GM20000 (cell line): ENCODE measurements at regions not wholly inside any gene's neighbourhood (a gene's known extent, or its start where the extent isn't known, plus 50 kb on each side); places are given as distances from the start of the nearest gene placed in this dataset.

Source experiments
- DNase-seq: peaks from one replicate; pipeline ENCODE4 v3.0.0; 2012; ENCODE audit warnings: low spot score
- CTCF ChIP-seq: IDR thresholded peaks from 2 replicates; pipeline ENCODE4 v1.5.1; 2012; ENCODE audit warnings: mild to moderate bottlenecking, control low read depth; ENCODE audit errors: extremely low read depth, missing control alignments

GRCh38 chr18:46266473-46266872 is 162.3 kb downstream of the HAUS1 start:
- TF ChIP-seq CTCF = no peak
- DNase-seq = no peak

GRCh38 chr18:46268671-46269070 is 164.5 kb downstream of the HAUS1 start:
- TF ChIP-seq CTCF = no peak
- DNase-seq = no peak

- TF ChIP-seq CTCF = no peak
- no peak for DNase-seq
Measured at GRCh38 chr18:46269275-46269674, 165.1 kb downstream of the HAUS1 start.

GRCh38 chr18:46271488-46271887 is 167.3 kb downstream of the HAUS1 start:
- no peak for TF ChIP-seq CTCF

GRCh38 chr18:46273861-46274260 is 169.7 kb downstream of the HAUS1 start:
- TF ChIP-seq CTCF = no peak
- no peak for DNase-seq

More at GRCh38 chr18:46271488-46271887, 167.3 kb downstream of the HAUS1 start:
- no peak for DNase-seq

GRCh38 chr18:46274266-46274665 is 170.1 kb downstream of the HAUS1 start:
- DNase-seq = no peak
- no peak for TF ChIP-seq CTCF

GRCh38 chr18:46275370-46275769 is 171.2 kb downstream of the HAUS1 start:
- no peak for DNase-seq
- TF ChIP-seq CTCF = no peak

GRCh38 chr18:46276748-46277147 is 172.6 kb downstream of the HAUS1 start:
- DNase-seq = no peak

More at GRCh38 chr18:46276748-46277147, 172.6 kb downstream of the HAUS1 start:
- TF ChIP-seq CTCF = no peak
